ENCODE measurements at regions not wholly inside any gene's neighbourhood (a gene's known extent, or its start where the extent isn't known, plus 50 kb on each side); places are given as distances from the start of the nearest gene placed in this dataset.

GRCh38 chr9:89982016-89982415 is 377.2 kb downstream of the GADD45G start:
- CTCF ChIA-PET: no interaction called here
- BruUV-seq (replicated peaks): no TSS peak
- intact Hi-C loops (cut with micrococcal nuclease; ENCODE audit: unreplicated experiment): no loop called here

GRCh38 chr9:89983411-89983810 is 378.6 kb downstream of the GADD45G start:
- intact Hi-C loops (cut with micrococcal nuclease; ENCODE audit: unreplicated experiment): no loop called here
- Histone ChIP-seq H3K36me3 (ENCODE audit: insufficient read depth, low read length, poor library complexity, severe bottlenecking) (no peaks in the 10 kb centered on the region), H3K4me3 (ENCODE audit: low read depth, low read length, poor library complexity, severe bottlenecking) (no peak overlapping the region), H3K4me1 (ENCODE audit: insufficient read depth, low read length, poor library complexity, severe bottlenecking) (no peaks in the 10 kb centered on the region), H3K27me3 (replicated peaks; ENCODE audit: insufficient read depth, low read depth, low read length, poor library complexity) (no peaks in the 10 kb centered on the region), H3K9me3 (ENCODE audit: low read depth, low read length, poor library complexity, severe bottlenecking) (no peaks in the 10 kb centered on the region), H3K27ac (ENCODE audit: low read depth, low read length, poor library complexity, severe bottlenecking) (no peak overlapping the region)
- no peak for DNase-seq (ENCODE audit: low spot score)
- ChIA-PET CTCF (no interaction called here), POLR2A (ENCODE audit: low non-redundant PET) (no interaction called here)
- BruUV-seq (replicated peaks): no TSS peak
- TF ChIP-seq CTCF (conservative IDR thresholded peaks at IDR 0.05; ENCODE audit: low read depth, low read length) (no peak), EZH2 (IDR thresholded peaks at IDR 0.05; ENCODE audit: borderline replicate concordance, low read depth, low read length, poor library complexity, severe bottlenecking) (no peak)

More at GRCh38 chr9:89982016-89982415, 377.2 kb downstream of the GADD45G start:
- Histone ChIP-seq H3K4me1 (ENCODE audit: insufficient read depth, low read length, poor library complexity, severe bottlenecking) (no peaks in the 10 kb centered on the region), H3K9me3 (ENCODE audit: low read depth, low read length, poor library complexity, severe bottlenecking) (no peaks in the 10 kb centered on the region), H3K27me3 (replicated peaks; ENCODE audit: insufficient read depth, low read depth, low read length, poor library complexity) (peaks cover 3% of the 10 kb centered on the region), H3K4me3 (ENCODE audit: low read depth, low read length, poor library complexity, severe bottlenecking) (no peak overlapping the region), H3K27ac (ENCODE audit: low read depth, low read length, poor library complexity, severe bottlenecking) (no peak overlapping the region), H3K36me3 (ENCODE audit: insufficient read depth, low read length, poor library complexity, severe bottlenecking) (no peaks in the 10 kb centered on the region)
- DNase-seq (ENCODE audit: low spot score): no peak
- POLR2A ChIA-PET (ENCODE audit: low non-redundant PET): no interaction called here
- TF ChIP-seq CTCF (conservative IDR thresholded peaks at IDR 0.05; ENCODE audit: low read depth, low read length) (no peak), EZH2 (IDR thresholded peaks at IDR 0.05; ENCODE audit: borderline replicate concordance, low read depth, low read length, poor library complexity, severe bottlenecking) (no peak)

GRCh38 chr9:89984214-89984613 is 379.4 kb downstream of the GADD45G start:
- H3K36me3 ChIP-seq (ENCODE audit: insufficient read depth, low read length, poor library complexity, severe bottlenecking): no peaks in the 10 kb centered on the region
- no peak for DNase-seq (ENCODE audit: low spot score)
- no peaks in the 10 kb centered on the region for H3K27me3 ChIP-seq (replicated peaks; ENCODE audit: insufficient read depth, low read depth, low read length, poor library complexity)
- no peaks in the 10 kb centered on the region for H3K9me3 ChIP-seq (ENCODE audit: low read depth, low read length, poor library complexity, severe bottlenecking)
- POLR2A ChIA-PET (ENCODE audit: low non-redundant PET): no interaction called here
- no peaks in the 10 kb centered on the region for H3K4me1 ChIP-seq (ENCODE audit: insufficient read depth, low read length, poor library complexity, severe bottlenecking)
- intact Hi-C loops (cut with micrococcal nuclease; ENCODE audit: unreplicated experiment): no loop called here
- no peak overlapping the region for H3K27ac ChIP-seq (ENCODE audit: low read depth, low read length, poor library complexity, severe bottlenecking)
- CTCF ChIA-PET: no interaction called here
- BruUV-seq (replicated peaks): no TSS peak
- TF ChIP-seq CTCF (conservative IDR thresholded peaks at IDR 0.05; ENCODE audit: low read depth, low read length) (no peak), EZH2 (IDR thresholded peaks at IDR 0.05; ENCODE audit: borderline replicate concordance, low read depth, low read length, poor library complexity, severe bottlenecking) (no peak)
- no peak overlapping the region for H3K4me3 ChIP-seq (ENCODE audit: low read depth, low read length, poor library complexity, severe bottlenecking)
